ENCODE measurements at regions not wholly inside any gene's neighbourhood (a gene's known extent, or its start where the extent isn't known, plus 50 kb on each side); places are given as distances from the start of the nearest gene placed in this dataset.

DNA sequence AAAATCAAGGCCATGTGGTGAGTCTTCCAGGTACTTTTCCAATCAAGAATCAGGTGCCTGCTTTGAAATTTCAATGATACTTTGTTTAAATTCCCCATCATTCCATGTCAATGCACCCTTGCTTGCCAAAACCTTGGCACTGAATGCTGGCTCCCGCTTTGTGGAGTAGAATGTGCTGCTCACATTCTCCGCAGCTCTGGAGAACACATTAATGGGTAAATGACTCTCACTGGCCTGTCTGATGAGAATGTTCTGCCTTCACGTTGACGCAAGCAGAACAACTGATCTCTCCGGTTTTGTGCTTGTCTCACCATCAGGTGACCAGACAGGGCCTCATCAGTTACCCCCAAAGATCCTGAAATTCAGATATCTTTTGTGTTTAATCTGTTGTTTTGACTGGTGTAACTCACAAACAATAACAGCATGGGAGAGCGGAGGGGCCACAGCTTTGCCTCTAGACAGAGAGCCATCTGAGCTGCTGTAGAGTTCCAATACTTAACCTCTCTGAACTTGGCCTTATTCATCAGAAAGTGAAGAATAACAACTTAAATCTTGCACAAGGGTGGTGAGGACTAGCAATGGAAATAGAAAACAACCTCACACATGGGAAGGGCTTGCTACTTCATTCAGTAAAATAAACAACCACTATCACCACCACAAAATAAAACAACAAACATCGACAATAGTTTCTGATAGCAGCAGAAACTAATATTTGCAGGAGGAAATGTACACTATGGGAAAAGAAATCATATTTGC, 276.9 kb upstream of the IGFBP3 start (continued):
- TF ChIP-seq PHF8 (conservative IDR thresholded peaks at IDR 0.05; ENCODE audit: low read depth, low read length) (no peak), KDM1A (IDR thresholded peaks at IDR 0.05; ENCODE audit: borderline replicate concordance, low read length) (no peak), GTF2F1 (IDR thresholded peaks at IDR 0.05; ENCODE audit: borderline replicate concordance, low read depth, low read length) (no peak)

All from H1 (cell line).